ENCODE measurements at regions not wholly inside any gene's neighbourhood (a gene's known extent, or its start where the extent isn't known, plus 50 kb on each side); places are given as distances from the start of the nearest gene placed in this dataset.

GRCh38 chr21:38944903-38945302 lies 139.2 kb downstream of the ETS2 start:
- ChIA-PET POLR2A (ENCODE audit: unreplicated experiment) (no interaction called here), CTCF (no interaction called here)
- no peak overlapping the region for H2AFZ ChIP-seq (ENCODE audit: low read length)
- TF ChIP-seq EZH2phosphoT487 (IDR thresholded peaks at IDR 0.05; ENCODE audit: borderline replicate concordance, low read length) (no peak), CTCF (conservative IDR thresholded peaks at IDR 0.05; ENCODE audit: low read depth, low read length) (no peak), EZH2 (IDR thresholded peaks at IDR 0.05; ENCODE audit: low read length, unreplicated experiment) (no peak)
- H3F3A ChIP-seq (ENCODE audit: low read length, unreplicated experiment), result no peaks in the 10 kb centered on the region
- no peak overlapping the region for H3K4me3 ChIP-seq (ENCODE audit: low read length)
- intact Hi-C loops (cut with micrococcal nuclease), result no loop called here
- no peaks in the 10 kb centered on the region for H4K20me1 ChIP-seq (ENCODE audit: low read length)
- H3K9ac ChIP-seq (ENCODE audit: low read length), result no peak overlapping the region
- BruUV-seq (replicated peaks), result no TSS peak
- ATAC-seq (no peak), DNase-seq (no peak)
- H3K27me3 ChIP-seq (ENCODE audit: low read length), result no peaks in the 10 kb centered on the region
- no peaks in the 10 kb centered on the region for H3K9me3 ChIP-seq (ENCODE audit: low read length)
- H3K36me3 ChIP-seq (ENCODE audit: low read depth, low read length), result no peaks in the 10 kb centered on the region
- H3K27ac ChIP-seq (ENCODE audit: low read length), result no peak overlapping the region
- no peaks in the 10 kb centered on the region for H3K4me1 ChIP-seq (ENCODE audit: insufficient read depth, low read length)
- no peaks in the 10 kb centered on the region for H3K79me2 ChIP-seq (ENCODE audit: low read length)
- no peaks in the 10 kb centered on the region for H3K9me2 ChIP-seq (replicated peaks; ENCODE audit: low read length)
- no peak overlapping the region for H3K4me2 ChIP-seq (ENCODE audit: low read length)

GRCh38 chr21:38944402-38944801 lies 138.7 kb downstream of the ETS2 start:
- no peak overlapping the region for H3K27ac ChIP-seq (ENCODE audit: low read length)
- no peaks in the 10 kb centered on the region for H3F3A ChIP-seq (ENCODE audit: low read length, unreplicated experiment)
- TF ChIP-seq EZH2phosphoT487 (IDR thresholded peaks at IDR 0.05; ENCODE audit: borderline replicate concordance, low read length), result no peak
- no peak for TF ChIP-seq EZH2 (IDR thresholded peaks at IDR 0.05; ENCODE audit: low read length, unreplicated experiment)
- TF ChIP-seq CTCF (conservative IDR thresholded peaks at IDR 0.05; ENCODE audit: low read depth, low read length), result no peak
- ChIA-PET CTCF (no interaction called here), POLR2A (ENCODE audit: unreplicated experiment) (no interaction called here)
- H3K9ac ChIP-seq (ENCODE audit: low read length), result no peak overlapping the region
- ATAC-seq (no peak), DNase-seq (no peak)
- no peak overlapping the region for H3K4me3 ChIP-seq (ENCODE audit: low read length)
- no peaks in the 10 kb centered on the region for H3K27me3 ChIP-seq (ENCODE audit: low read length)
- no peaks in the 10 kb centered on the region for H4K20me1 ChIP-seq (ENCODE audit: low read length)
- no peaks in the 10 kb centered on the region for H3K9me2 ChIP-seq (replicated peaks; ENCODE audit: low read length)
- no peaks in the 10 kb centered on the region for H3K79me2 ChIP-seq (ENCODE audit: low read length)
- no peak overlapping the region for H2AFZ ChIP-seq (ENCODE audit: low read length)
- no peaks in the 10 kb centered on the region for H3K36me3 ChIP-seq (ENCODE audit: low read depth, low read length)
- H3K4me2 ChIP-seq (ENCODE audit: low read length), result no peak overlapping the region
- intact Hi-C loops (cut with micrococcal nuclease), result no loop called here
- H3K9me3 ChIP-seq (ENCODE audit: low read length), result no peaks in the 10 kb centered on the region
- no peaks in the 10 kb centered on the region for H3K4me1 ChIP-seq (ENCODE audit: insufficient read depth, low read length)
- no TSS peak for BruUV-seq (replicated peaks)

GRCh38 chr21:38942748-38943211 lies 137.1 kb downstream of the ETS2 start:
- Histone ChIP-seq H3K4me3 (ENCODE audit: low read length) (no peak overlapping the region), H4K20me1 (ENCODE audit: low read length) (no peaks in the 10 kb centered on the region), H3K4me2 (ENCODE audit: low read length) (no peak overlapping the region), H3K79me2 (ENCODE audit: low read length) (no peaks in the 10 kb centered on the region), H3K27ac (ENCODE audit: low read length) (no peak overlapping the region), H3K4me1 (ENCODE audit: insufficient read depth, low read length) (no peaks in the 10 kb centered on the region), H3K36me3 (ENCODE audit: low read depth, low read length) (no peaks in the 10 kb centered on the region), H3K9me2 (replicated peaks; ENCODE audit: low read length) (no peaks in the 10 kb centered on the region), H3F3A (ENCODE audit: low read length, unreplicated experiment) (no peaks in the 10 kb centered on the region), H3K27me3 (ENCODE audit: low read length) (no peaks in the 10 kb centered on the region), H3K9ac (ENCODE audit: low read length) (no peak overlapping the region), H2AFZ (ENCODE audit: low read length) (no peak overlapping the region), H3K9me3 (ENCODE audit: low read length) (no peaks in the 10 kb centered on the region)
- intact Hi-C loops (cut with micrococcal nuclease), result no loop called here
- TF ChIP-seq CTCF (conservative IDR thresholded peaks at IDR 0.05; ENCODE audit: low read depth, low read length) (no peak), EZH2phosphoT487 (IDR thresholded peaks at IDR 0.05; ENCODE audit: borderline replicate concordance, low read length) (no peak), EZH2 (IDR thresholded peaks at IDR 0.05; ENCODE audit: low read length, unreplicated experiment) (no peak)
- ChIA-PET CTCF (no interaction called here), POLR2A (ENCODE audit: unreplicated experiment) (interaction anchor here (0.6 kb wide), 1 partner anchor 9 kb away, joined by 6 read pairs; no protein-coding TSS in a partner anchor)
- ATAC-seq (no peak), DNase-seq (no peak)
- BruUV-seq (replicated peaks), result no TSS peak
